Body of pancreas (tissue), 4 donors: ENCODE measurements at regions not wholly inside any gene's neighbourhood (a gene's known extent, or its start where the extent isn't known, plus 50 kb on each side); places are given as distances from the start of the nearest gene placed in this dataset.
"Not testable (repeated sequence)": the region's sequence is repeated elsewhere in the genome, so short reads cannot be mapped to it uniquely, and the experiment has no call there.

Experiments
- ATAC-seq: fragments of 150-250 bp; one replicate; pipeline ENCODE4 v1.9.1; 2016
- DNase-seq, 4 donors: peaks; one replicate each; pipeline ENCODE4 v3.0.0-alpha.2; 2019
- H3K27ac ChIP-seq, 4 donors: fragments of 200-600 bp; sonication (generic); 1 replicate in 3 of 4; 2 replicates in 1 of 4; pipeline versions ENCODE4 v1.5.1 to v1.6.1; 2016 to 2019; ENCODE audit warnings: mild to moderate bottlenecking in 1 of 4, mixed read lengths in 1 of 4, moderate library complexity in 1 of 4
- H3K27me3 ChIP-seq, 2 donors: fragments of 200-600 bp; sonication (generic); one replicate each; pipeline ENCODE4 v1.6.0; 2016; ENCODE audit warnings: mild to moderate bottlenecking in 1 of 2
- H3K36me3 ChIP-seq, 2 donors: fragments of 200-600 bp; sonication (generic); replicated peaks in 1 of 2; 2 replicates each; pipeline ENCODE4 v1.5.1; 2016; ENCODE audit warnings: low read depth in 2 of 2; ENCODE audit not compliant: insufficient read depth in 1 of 2
- H3K4me1 ChIP-seq: fragments of 200-600 bp; sonication (generic); one replicate; pipeline ENCODE4 v1.6.0; 2016
- H3K4me3 ChIP-seq, 2 donors: fragments of 200-600 bp; sonication (generic); 1 replicate in 1 of 2; 2 replicates in 1 of 2; pipeline ENCODE4 v1.5.1; 2016 to 2019
- H3K9me3 ChIP-seq, 3 donors: fragments of 200-600 bp; sonication (generic); 1 replicate in 2 of 3; 2 replicates in 1 of 3; pipeline ENCODE4 v1.5.1; 2016
- CTCF ChIP-seq, 7 experiments: fragments of 450-650 bp in 4 of 7; fragments of 200-600 bp in 3 of 7; sonication (generic) in 3 of 7; IDR thresholded peaks; one replicate each; pipeline ENCODE4 v1.5.1; 2016 to 2019; ENCODE audit warnings: antibody characterized with exemption in 7 of 7
- POLR2A ChIP-seq, 3 donors: fragments of 450-650 bp; IDR thresholded peaks; one replicate each; pipeline ENCODE4 v1.6.1; 2016; ENCODE audit warnings: antibody characterized with exemption in 3 of 3, mild to moderate bottlenecking in 2 of 3
- WGBS, 2 donors: methylation state at CpG; one replicate each; pipeline ENCODE4 v1.1.5; 2017; 5-methylcytosine and 5-hydroxymethylcytosine counted together
- intact Hi-C: fragments of 100-400 bp; cut with DNase I; formaldehyde crosslinking; loops from one replicate; pipeline ENCODE4 v1.15.1; 2023

DNA sequence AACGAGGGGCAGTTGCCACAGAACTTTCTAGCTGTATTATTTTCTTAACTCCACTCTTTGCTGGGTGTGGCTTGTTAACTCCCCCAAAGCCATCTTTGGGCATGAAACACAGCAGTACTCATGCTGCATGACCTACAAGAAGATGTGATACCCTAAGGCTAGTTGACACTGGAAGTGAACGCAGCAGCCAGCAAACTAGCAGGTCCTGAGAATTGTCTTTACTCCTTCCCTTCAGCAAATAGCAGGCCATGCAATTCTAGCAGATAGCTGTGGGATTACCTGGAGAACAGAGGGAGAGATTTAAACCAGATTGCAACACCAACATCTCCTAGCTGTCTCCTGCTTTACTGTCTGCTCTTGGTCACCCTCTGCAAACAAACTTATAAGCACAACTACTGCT is 688.0 kb upstream of the ZWINT start:
- WGBS, 2 donors = 36 to 40% methylated on average over 2 of the region's 2 CpGs

GRCh38 chr10:57038531-57038930 is 677.5 kb upstream of the ZWINT start:
- no peak for ATAC-seq
- TF ChIP-seq POLR2A (IDR thresholded peaks at IDR 0.05) = no peak
- no peak for TF ChIP-seq CTCF (IDR thresholded peaks at IDR 0.05)
- no peak overlapping the region for H3K4me3 ChIP-seq
- H3K27me3 ChIP-seq = no peaks in the 10 kb centered on the region
- DNase-seq = no peak
- H3K36me3 ChIP-seq = no peaks in the 10 kb centered on the region
- no peaks in the 10 kb centered on the region for H3K9me3 ChIP-seq
- H3K27ac ChIP-seq = no peak overlapping the region
- intact Hi-C loops = no loop called here
- 56 to 59% methylated on average over 2 of the region's 2 CpGs for WGBS, 2 donors
- no peaks in the 10 kb centered on the region for H3K4me1 ChIP-seq

More for the DNA sequence above, 688.0 kb upstream of the ZWINT start:
- intact Hi-C loops = no loop called here
- ATAC-seq (no peak), DNase-seq (no peak)
- no peak overlapping the region for H3K4me3 ChIP-seq
- no peaks in the 10 kb centered on the region for H3K4me1 ChIP-seq
- H3K9me3 ChIP-seq = no peaks in the 10 kb centered on the region
- no peak overlapping the region for H3K27ac ChIP-seq
- H3K36me3 ChIP-seq = no peaks in the 10 kb centered on the region
- no peaks in the 10 kb centered on the region for H3K27me3 ChIP-seq
- TF ChIP-seq POLR2A (IDR thresholded peaks at IDR 0.05) (no peak), CTCF (IDR thresholded peaks at IDR 0.05) (no peak)

DNA sequence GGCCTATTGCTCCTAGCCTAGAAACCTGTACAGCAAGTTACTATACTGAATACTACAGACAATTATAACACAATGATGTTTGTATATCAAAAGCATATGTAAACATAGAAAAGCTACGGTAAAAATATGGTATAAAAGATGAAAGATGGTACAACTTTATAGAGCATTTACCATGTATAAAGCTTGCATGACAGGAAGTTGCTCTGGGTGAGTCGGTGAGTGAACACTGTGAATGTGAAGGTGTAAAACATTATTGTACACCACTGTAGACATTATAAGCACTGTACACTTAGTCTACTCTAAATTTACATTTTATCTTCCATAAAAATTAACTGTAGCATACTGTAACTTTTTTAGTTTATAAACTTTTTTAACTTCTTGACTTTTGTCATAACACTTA is 674.3 kb upstream of the ZWINT start:
- intact Hi-C loops = no loop called here
- DNase-seq (no peak), ATAC-seq (no peak)
- H3K9me3 ChIP-seq = no peaks in the 10 kb centered on the region
- no peaks in the 10 kb centered on the region for H3K27me3 ChIP-seq
- no peaks in the 10 kb centered on the region for H3K36me3 ChIP-seq
- H3K4me3 ChIP-seq = no peak overlapping the region
- TF ChIP-seq POLR2A (IDR thresholded peaks at IDR 0.05) (no peak), CTCF (IDR thresholded peaks at IDR 0.05) (no peak)
- WGBS, 2 donors = 71 to 74% methylated on average over 2 of the region's 2 CpGs
- no peaks in the 10 kb centered on the region for H3K4me1 ChIP-seq
- H3K27ac ChIP-seq = no peak overlapping the region

GRCh38 chr10:57032301-57032700 is 671.2 kb upstream of the ZWINT start:
- H3K27ac ChIP-seq, intact Hi-C loops, DNase-seq, H3K4me3 ChIP-seq, H3K9me3 ChIP-seq, H3K4me1 ChIP-seq, ATAC-seq, H3K27me3 ChIP-seq, H3K36me3 ChIP-seq: not testable (repeated sequence)
- 57 to 67% methylated on average over 5 of the region's 5 CpGs for WGBS, 2 donors

DNA sequence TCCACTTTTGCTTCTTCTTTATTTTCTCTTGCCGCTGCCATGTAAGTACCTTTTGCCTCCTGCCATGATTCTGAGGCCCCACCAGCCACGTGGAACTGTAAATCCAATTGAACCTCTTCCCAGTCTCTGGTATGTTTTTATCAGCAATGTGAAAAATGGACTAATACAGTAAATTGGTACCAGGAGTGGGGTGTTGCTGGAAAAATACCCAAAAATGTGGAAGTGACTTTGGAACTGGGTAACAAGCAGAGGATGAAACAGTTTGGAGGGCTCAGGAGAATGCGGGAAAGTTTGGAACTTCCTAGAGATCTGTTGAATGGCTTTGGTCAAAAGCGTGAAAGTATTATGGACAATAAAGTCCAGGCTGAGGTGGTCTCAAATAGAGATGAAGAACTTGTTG is 670.3 kb upstream of the ZWINT start:
- DNase-seq (no peak), ATAC-seq (no peak)
- Histone ChIP-seq H3K4me3 (no peak overlapping the region), H3K9me3 (no peaks in the 10 kb centered on the region), H3K27ac (no peak overlapping the region), H3K36me3 (no peaks in the 10 kb centered on the region), H3K27me3 (no peaks in the 10 kb centered on the region), H3K4me1 (no peaks in the 10 kb centered on the region)
- no peak for TF ChIP-seq POLR2A (IDR thresholded peaks at IDR 0.05)
- TF ChIP-seq CTCF (IDR thresholded peaks at IDR 0.05) = no peak
- intact Hi-C loops = no loop called here
- WGBS, 2 donors = 81 to 83% methylated on average over 4 of the region's 4 CpGs
